Inferior parietal cortex (tissue), 1 donor: ENCODE measurements at regions not wholly inside any gene's neighbourhood (a gene's known extent, or its start where the extent isn't known, plus 50 kb on each side); places are given as distances from the start of the nearest gene placed in this dataset.
"Not testable (repeated sequence)": the region's sequence is repeated elsewhere in the genome, so short reads cannot be mapped to it uniquely, and the experiment has no call there.

Experiments used
- DNase-seq: peaks from one replicate; pipeline ENCODE4 v3.0.0-alpha.2; 2016; ENCODE audit errors: extremely low spot score

- no peak for DNase-seq
Observed at GRCh38 chr3:135558150-135558783, 407.3 kb upstream of the PPP2R3A start.

- no peak for DNase-seq
Observed at GRCh38 chr3:135558906-135559305, 406.6 kb upstream of the PPP2R3A start.

GRCh38 chr3:135559802-135560201 is 405.7 kb upstream of the PPP2R3A start:
- no peak for DNase-seq

GRCh38 chr3:135560847-135561246 is 404.7 kb upstream of the PPP2R3A start:
- no peak for DNase-seq

- no peak for DNase-seq
Observed at GRCh38 chr3:135564696-135565095, 400.8 kb upstream of the PPP2R3A start.

GRCh38 chr3:135565546-135565945 is 400.0 kb upstream of the PPP2R3A start:
- no peak for DNase-seq

GRCh38 chr3:135567223-135567622 is 398.3 kb upstream of the PPP2R3A start:
- no peak for DNase-seq

- no peak for DNase-seq
Observed at GRCh38 chr3:135576751-135577150, 388.8 kb upstream of the PPP2R3A start.

GRCh38 chr3:135581806-135582205 is 383.7 kb upstream of the PPP2R3A start:
- no peak for DNase-seq

GRCh38 chr3:135582800-135583199 is 382.7 kb upstream of the PPP2R3A start:
- DNase-seq, result no peak

GRCh38 chr3:135596563-135596962 is 369.0 kb upstream of the PPP2R3A start:
- no peak for DNase-seq

GRCh38 chr3:135597855-135598254 is 367.7 kb upstream of the PPP2R3A start:
- DNase-seq, result no peak

- DNase-seq, result no peak
Observed at GRCh38 chr3:135598597-135598996, 366.9 kb upstream of the PPP2R3A start.

GRCh38 chr3:135604512-135604911 is 361.0 kb upstream of the PPP2R3A start:
- DNase-seq, result not testable (repeated sequence)

- no peak for DNase-seq
Observed at GRCh38 chr3:135618123-135618522, 347.4 kb upstream of the PPP2R3A start.

GRCh38 chr3:135621184-135621920 is 344.2 kb upstream of the PPP2R3A start:
- DNase-seq, result no peak

GRCh38 chr3:135622215-135622614 is 343.3 kb upstream of the PPP2R3A start:
- DNase-seq, result no peak

- no peak for DNase-seq
Observed at GRCh38 chr3:135622656-135623055, 342.9 kb upstream of the PPP2R3A start.

- DNase-seq, result no peak
Observed at GRCh38 chr3:135623558-135623957, 342.0 kb upstream of the PPP2R3A start.

GRCh38 chr3:135627057-135627456 is 338.5 kb upstream of the PPP2R3A start:
- no peak for DNase-seq

GRCh38 chr3:135629701-135630408 is 335.7 kb upstream of the PPP2R3A start:
- no peak for DNase-seq

- no peak for DNase-seq
Observed at GRCh38 chr3:135632556-135633065, 332.9 kb upstream of the PPP2R3A start.

GRCh38 chr3:135633078-135633477 is 332.4 kb upstream of the PPP2R3A start:
- no peak for DNase-seq
